Nucleus accumbens (tissue), 56 donors: ENCODE measurements at regions not wholly inside any gene's neighbourhood (a gene's known extent, or its start where the extent isn't known, plus 50 kb on each side); places are given as distances from the start of the nearest gene placed in this dataset.

Source experiments
- DNase-seq, 56 donors: peaks; one replicate each; lab custom pipeline; 2025; lab: John Stamatoyannopoulos, UW

GRCh38 chr10:88058750-88059149 is 195.3 kb downstream of the PTEN start:
- no peak for DNase-seq

GRCh38 chr10:88059190-88059589 is 195.8 kb downstream of the PTEN start:
- no peak for DNase-seq

GRCh38 chr10:88060762-88061161 is 197.3 kb downstream of the PTEN start:
- no peak for DNase-seq

GRCh38 chr10:88062385-88062784 is 199.0 kb downstream of the PTEN start:
- no peak for DNase-seq

GRCh38 chr10:88062798-88063472 is 199.5 kb downstream of the PTEN start:
- no peak for DNase-seq

- no peak for DNase-seq
Observed at GRCh38 chr10:88063861-88064557, 200.6 kb downstream of the PTEN start.

GRCh38 chr10:88064608-88065382 is 201.4 kb downstream of the PTEN start:
- DNase-seq, result no peak

GRCh38 chr10:88065383-88066049 is 202.1 kb downstream of the PTEN start:
- DNase-seq, result no peak

- DNase-seq, result peak in 1 of 56 donors; percentile 10
Observed at GRCh38 chr10:88066319-88066718, 202.9 kb downstream of the PTEN start.

- DNase-seq, result no peak
Observed at GRCh38 chr10:88066876-88067275, 203.5 kb downstream of the PTEN start.

GRCh38 chr10:88067737-88068136 is 204.3 kb downstream of the PTEN start:
- DNase-seq, result no peak

- DNase-seq, result no peak
Observed at GRCh38 chr10:88069338-88069737, 205.9 kb downstream of the PTEN start.

- no peak for DNase-seq
Observed at GRCh38 chr10:88070080-88070880, 206.9 kb downstream of the PTEN start.

- no peak for DNase-seq
Observed at GRCh38 chr10:88071879-88072278, 208.5 kb downstream of the PTEN start.

- no peak for DNase-seq
Observed at GRCh38 chr10:88073682-88074081, 210.3 kb downstream of the PTEN start.

- DNase-seq, result no peak
Observed at GRCh38 chr10:88074971-88075370, 211.5 kb downstream of the PTEN start.

- DNase-seq, result no peak
Observed at GRCh38 chr10:88076027-88076880, 212.8 kb downstream of the PTEN start.

- DNase-seq, result no peak
Observed at GRCh38 chr10:88077977-88078376, 214.6 kb downstream of the PTEN start.

- no peak for DNase-seq
Observed at GRCh38 chr10:88080213-88080612, 216.8 kb downstream of the PTEN start.
